ENCODE measurements at regions not wholly inside any gene's neighbourhood (a gene's known extent, or its start where the extent isn't known, plus 50 kb on each side); places are given as distances from the start of the nearest gene placed in this dataset.

DNA sequence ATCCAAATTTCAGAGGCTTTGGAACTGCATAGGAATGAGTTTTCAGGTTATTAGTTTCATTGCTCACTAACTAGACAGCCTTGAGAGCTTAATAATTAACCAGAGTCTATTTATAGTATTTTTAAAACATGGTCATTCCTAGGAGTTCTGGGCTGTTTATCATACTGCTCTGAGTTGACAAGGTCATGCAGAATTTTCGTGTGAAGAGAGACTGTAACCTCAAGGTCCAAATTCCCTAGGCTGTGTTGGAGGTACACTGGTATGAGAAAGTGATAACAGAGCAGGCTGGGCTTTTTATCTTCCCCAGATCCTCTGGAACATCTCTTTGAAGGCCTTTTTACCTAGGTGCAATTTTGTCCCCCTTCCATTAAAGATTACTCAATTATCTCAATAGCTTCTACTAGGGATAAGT is 736.3 kb downstream of the LTN1 start:
- H3K27ac ChIP-seq: peak overlapping the region; percentile 93
- peaks cover 32% of the 10 kb centered on the region for H3K4me1 ChIP-seq (ENCODE audit: low read depth)

DNA sequence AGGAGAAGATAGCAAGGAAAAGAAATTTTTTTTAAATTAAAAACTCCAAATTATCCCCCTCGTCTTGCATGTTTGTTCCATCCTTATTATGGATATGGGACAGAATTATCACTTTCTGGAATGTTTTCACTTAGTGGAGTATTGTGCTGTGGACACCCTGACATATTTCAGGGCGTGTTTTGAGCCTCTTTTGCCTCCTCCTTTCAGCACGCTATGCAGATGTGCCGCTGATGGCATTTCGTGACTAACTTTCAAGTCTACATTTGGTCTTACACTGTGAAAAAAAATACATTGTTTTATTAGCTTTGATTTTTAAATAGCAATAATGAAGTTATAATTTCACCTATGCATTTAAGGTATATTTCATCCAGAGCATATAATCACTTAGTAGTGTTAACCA is 738.7 kb downstream of the LTN1 start:
- no peak for DNase-seq (ENCODE audit: low read depth in 1 of 2, low spot score in 1 of 2)
- Histone ChIP-seq H3K36me3 (no peaks in the 10 kb centered on the region), H3K4me3 (no peak overlapping the region), H3K9me3 (ENCODE audit: low read depth) (no peaks in the 10 kb centered on the region), H3K4me1 (ENCODE audit: low read depth) (peaks cover 32% of the 10 kb centered on the region), H3K27me3 (no peaks in the 10 kb centered on the region), H3K27ac (no peak overlapping the region)
- TF ChIP-seq, protein P1, sequence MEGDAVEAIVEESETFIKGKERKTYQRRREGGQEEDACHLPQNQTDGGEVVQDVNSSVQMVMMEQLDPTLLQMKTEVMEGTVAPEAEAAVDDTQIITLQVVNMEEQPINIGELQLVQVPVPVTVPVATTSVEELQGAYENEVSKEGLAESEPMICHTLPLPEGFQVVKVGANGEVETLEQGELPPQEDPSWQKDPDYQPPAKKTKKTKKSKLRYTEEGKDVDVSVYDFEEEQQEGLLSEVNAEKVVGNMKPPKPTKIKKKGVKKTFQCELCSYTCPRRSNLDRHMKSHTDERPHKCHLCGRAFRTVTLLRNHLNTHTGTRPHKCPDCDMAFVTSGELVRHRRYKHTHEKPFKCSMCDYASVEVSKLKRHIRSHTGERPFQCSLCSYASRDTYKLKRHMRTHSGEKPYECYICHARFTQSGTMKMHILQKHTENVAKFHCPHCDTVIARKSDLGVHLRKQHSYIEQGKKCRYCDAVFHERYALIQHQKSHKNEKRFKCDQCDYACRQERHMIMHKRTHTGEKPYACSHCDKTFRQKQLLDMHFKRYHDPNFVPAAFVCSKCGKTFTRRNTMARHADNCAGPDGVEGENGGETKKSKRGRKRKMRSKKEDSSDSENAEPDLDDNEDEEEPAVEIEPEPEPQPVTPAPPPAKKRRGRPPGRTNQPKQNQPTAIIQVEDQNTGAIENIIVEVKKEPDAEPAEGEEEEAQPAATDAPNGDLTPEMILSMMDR (IDR thresholded peaks at IDR 0.05; ENCODE audit: low read depth, low read length): no peak

More for the DNA sequence above, 736.3 kb downstream of the LTN1 start:
- H3K36me3 ChIP-seq: no peaks in the 10 kb centered on the region
- DNase-seq (ENCODE audit: low read depth in 1 of 2, low spot score in 1 of 2): peak in 1 of 2 donors; percentile 69
- no peaks in the 10 kb centered on the region for H3K27me3 ChIP-seq
- no peaks in the 10 kb centered on the region for H3K9me3 ChIP-seq (ENCODE audit: low read depth)
- TF ChIP-seq, protein P1 (IDR thresholded peaks at IDR 0.05; ENCODE audit: low read depth, low read length): no peak
- no peak overlapping the region for H3K4me3 ChIP-seq

DNA sequence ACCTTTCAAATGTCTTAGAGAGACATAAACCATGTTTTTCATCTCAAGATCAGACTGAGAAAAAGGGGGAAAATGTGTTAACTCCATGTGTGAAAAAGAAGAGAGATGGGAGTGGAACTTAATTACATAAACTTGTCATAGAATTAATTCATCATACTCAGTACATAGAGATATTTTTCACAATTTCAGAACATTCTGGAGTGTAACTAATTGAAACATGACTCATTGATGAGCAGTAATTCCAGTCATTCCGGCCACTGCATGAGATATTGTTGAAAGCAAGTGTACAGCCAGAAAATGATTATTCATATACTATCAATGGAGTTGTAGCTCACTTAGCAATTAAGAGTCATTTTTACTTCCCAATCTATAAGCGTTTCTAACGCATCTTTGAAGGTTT is 739.3 kb downstream of the LTN1 start:
- TF ChIP-seq, protein P1 (IDR thresholded peaks at IDR 0.05; ENCODE audit: low read depth, low read length): no peak
- peak in 1 of 2 donors; percentile 58 for DNase-seq (ENCODE audit: low read depth in 1 of 2, low spot score in 1 of 2)
- H3K27me3 ChIP-seq: no peaks in the 10 kb centered on the region
- peaks cover 32% of the 10 kb centered on the region for H3K4me1 ChIP-seq (ENCODE audit: low read depth)
- H3K27ac ChIP-seq: no peak overlapping the region
- no peaks in the 10 kb centered on the region for H3K9me3 ChIP-seq (ENCODE audit: low read depth)
- no peak overlapping the region for H3K4me3 ChIP-seq
- H3K36me3 ChIP-seq: no peaks in the 10 kb centered on the region

DNA sequence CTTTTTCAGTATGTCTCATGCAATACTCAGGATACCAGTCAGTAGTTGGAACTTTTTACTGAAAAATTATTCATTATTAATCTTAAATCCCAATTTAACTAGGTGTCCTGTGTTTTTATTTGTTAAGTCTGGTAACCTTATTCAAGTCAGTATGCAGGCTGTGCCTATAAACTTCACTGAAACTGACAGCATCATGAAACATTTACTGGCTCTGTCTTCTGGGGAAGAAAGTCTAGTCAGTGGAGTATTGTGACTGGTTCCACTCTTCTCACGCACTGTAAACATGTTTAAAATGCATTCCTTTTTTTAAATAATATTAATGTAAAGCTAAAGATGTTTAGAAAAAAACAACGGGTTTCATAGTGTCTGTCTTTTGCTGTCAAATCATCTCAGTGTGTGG is 739.7 kb downstream of the LTN1 start:
- TF ChIP-seq, protein P1 (IDR thresholded peaks at IDR 0.05; ENCODE audit: low read depth, low read length): no peak
- DNase-seq (ENCODE audit: low read depth in 1 of 2, low spot score in 1 of 2): no peak
- H3K4me1 ChIP-seq (ENCODE audit: low read depth): peaks cover 32% of the 10 kb centered on the region
- H3K27ac ChIP-seq: no peak overlapping the region
- H3K9me3 ChIP-seq (ENCODE audit: low read depth): no peaks in the 10 kb centered on the region
- H3K4me3 ChIP-seq: no peak overlapping the region
- H3K36me3 ChIP-seq: no peaks in the 10 kb centered on the region
- no peaks in the 10 kb centered on the region for H3K27me3 ChIP-seq

DNA sequence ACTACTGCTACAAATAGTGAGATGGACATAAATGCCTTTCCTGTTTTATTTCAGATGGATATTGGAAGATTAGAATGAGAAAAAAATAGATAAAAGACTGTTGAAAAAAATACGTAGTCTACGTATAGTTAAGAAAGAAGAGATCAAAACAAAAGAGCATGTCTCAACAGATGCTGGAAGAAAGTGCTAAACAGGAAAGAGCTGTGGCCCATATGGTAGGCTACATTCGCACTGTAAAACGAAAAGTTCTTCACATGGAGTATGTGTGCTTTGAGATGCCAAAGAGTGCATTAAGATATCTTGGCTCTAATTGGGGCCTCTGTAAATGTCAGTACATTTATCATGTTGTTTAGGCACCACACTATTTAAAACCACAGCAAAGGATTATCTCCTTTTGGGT is 741.7 kb downstream of the LTN1 start:
- no peaks in the 10 kb centered on the region for H3K36me3 ChIP-seq
- TF ChIP-seq, protein P1 (IDR thresholded peaks at IDR 0.05; ENCODE audit: low read depth, low read length): no peak
- no peak for DNase-seq (ENCODE audit: low read depth in 1 of 2, low spot score in 1 of 2)
- H3K27me3 ChIP-seq: no peaks in the 10 kb centered on the region
- peaks cover 14% of the 10 kb centered on the region for H3K4me1 ChIP-seq (ENCODE audit: low read depth)
- H3K4me3 ChIP-seq: no peak overlapping the region
- no peak overlapping the region for H3K27ac ChIP-seq
- no peaks in the 10 kb centered on the region for H3K9me3 ChIP-seq (ENCODE audit: low read depth)
